ENCODE measurements at regions not wholly inside any gene's neighbourhood (a gene's known extent, or its start where the extent isn't known, plus 50 kb on each side); places are given as distances from the start of the nearest gene placed in this dataset.

DNA sequence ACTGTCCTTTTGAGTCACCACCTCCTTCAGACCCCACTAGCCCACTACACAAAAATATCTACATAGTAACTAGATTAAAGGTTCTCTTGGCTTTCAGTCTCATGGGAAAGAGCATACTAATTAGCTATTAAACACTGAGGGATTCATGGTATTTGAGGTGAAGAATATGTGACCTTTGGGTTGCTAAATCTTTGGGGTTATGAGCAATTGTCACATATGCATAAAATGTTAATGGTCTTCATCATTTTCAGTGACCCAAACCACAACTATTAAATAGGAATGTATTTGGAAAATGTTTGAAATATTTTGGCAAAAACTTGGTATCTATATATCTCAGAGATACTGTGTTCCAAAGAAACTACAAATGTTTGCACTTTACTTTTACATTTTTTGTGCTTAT, 365.1 kb downstream of the MAGEB5 start:
- no peak overlapping the region for H3K9ac ChIP-seq (ENCODE audit: low read length)
- H3K9me2 ChIP-seq (replicated peaks; ENCODE audit: insufficient read depth, low read length) = no peaks in the 10 kb centered on the region
- no peak overlapping the region for H3K27ac ChIP-seq (ENCODE audit: low read depth, low read length)
- no peaks in the 10 kb centered on the region for H3K9me3 ChIP-seq (ENCODE audit: insufficient read depth, low read length)
- no peak overlapping the region for H3K4me2 ChIP-seq (ENCODE audit: low read depth, low read length, poor library complexity, severe bottlenecking)
- no peak for TF ChIP-seq EZH2phosphoT487 (conservative IDR thresholded peaks at IDR 0.05; ENCODE audit: low read length)
- TF ChIP-seq CTCF (IDR thresholded peaks at IDR 0.05; ENCODE audit: insufficient read depth, low read length, poor library complexity, severe bottlenecking) = no peak
- no peaks in the 10 kb centered on the region for H4K20me1 ChIP-seq (ENCODE audit: low read depth, low read length)
- H3K4me3 ChIP-seq (ENCODE audit: insufficient read depth, low read length, poor library complexity, severe bottlenecking) = no peak overlapping the region
- no peak overlapping the region for H2AFZ ChIP-seq (ENCODE audit: low read depth, low read length, severe bottlenecking)
- no peaks in the 10 kb centered on the region for H3K36me3 ChIP-seq (ENCODE audit: low read length)
- no peaks in the 10 kb centered on the region for H3F3A ChIP-seq (ENCODE audit: insufficient read depth)
- no peaks in the 10 kb centered on the region for H3K79me2 ChIP-seq (ENCODE audit: insufficient read depth, low read length)
- H3K27me3 ChIP-seq (ENCODE audit: low read length) = no peaks in the 10 kb centered on the region

- no peaks in the 10 kb centered on the region for H3F3A ChIP-seq (ENCODE audit: insufficient read depth)
- H3K79me2 ChIP-seq (ENCODE audit: insufficient read depth, low read length) = no peaks in the 10 kb centered on the region
- H2AFZ ChIP-seq (ENCODE audit: low read depth, low read length, severe bottlenecking) = no peak overlapping the region
- no peak for TF ChIP-seq EZH2phosphoT487 (conservative IDR thresholded peaks at IDR 0.05; ENCODE audit: low read length)
- TF ChIP-seq CTCF (IDR thresholded peaks at IDR 0.05; ENCODE audit: insufficient read depth, low read length, poor library complexity, severe bottlenecking) = no peak
- no peak overlapping the region for H3K9ac ChIP-seq (ENCODE audit: low read length)
- H3K36me3 ChIP-seq (ENCODE audit: low read length) = no peaks in the 10 kb centered on the region
- H4K20me1 ChIP-seq (ENCODE audit: low read depth, low read length) = no peaks in the 10 kb centered on the region
- H3K9me2 ChIP-seq (replicated peaks; ENCODE audit: insufficient read depth, low read length) = no peaks in the 10 kb centered on the region
- H3K9me3 ChIP-seq (ENCODE audit: insufficient read depth, low read length) = no peaks in the 10 kb centered on the region
- H3K27me3 ChIP-seq (ENCODE audit: low read length) = no peaks in the 10 kb centered on the region
- H3K4me2 ChIP-seq (ENCODE audit: low read depth, low read length, poor library complexity, severe bottlenecking) = no peak overlapping the region
- no peak overlapping the region for H3K27ac ChIP-seq (ENCODE audit: low read depth, low read length)
- H3K4me3 ChIP-seq (ENCODE audit: insufficient read depth, low read length, poor library complexity, severe bottlenecking) = no peak overlapping the region
Measured at GRCh38 chrX:26580021-26580420, 364.1 kb downstream of the MAGEB5 start.

DNA sequence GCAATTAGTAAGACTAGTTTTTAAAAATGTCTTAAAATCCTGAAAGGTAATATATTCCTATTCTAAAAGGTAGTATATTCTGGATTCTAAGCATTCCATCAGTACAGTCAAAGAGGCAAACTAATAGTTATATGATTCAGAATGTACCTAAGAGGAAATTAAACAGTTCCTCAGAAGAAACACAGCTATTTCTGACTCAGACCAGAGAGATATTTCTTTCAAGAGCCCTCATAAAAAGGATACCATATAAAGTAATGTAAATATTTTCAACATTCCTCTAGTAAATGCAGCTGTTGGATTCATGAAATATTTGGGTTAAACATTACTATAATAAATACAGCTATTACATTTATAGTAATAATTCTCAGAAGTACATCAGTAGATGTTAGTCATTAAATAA, 358.3 kb downstream of the MAGEB5 start:
- no peak overlapping the region for H3K4me2 ChIP-seq (ENCODE audit: low read depth, low read length, poor library complexity, severe bottlenecking)
- H3K79me2 ChIP-seq (ENCODE audit: insufficient read depth, low read length) = no peaks in the 10 kb centered on the region
- H2AFZ ChIP-seq (ENCODE audit: low read depth, low read length, severe bottlenecking) = no peak overlapping the region
- no peak overlapping the region for H3K4me3 ChIP-seq (ENCODE audit: insufficient read depth, low read length, poor library complexity, severe bottlenecking)
- H3K9me3 ChIP-seq (ENCODE audit: insufficient read depth, low read length) = no peaks in the 10 kb centered on the region
- H3K36me3 ChIP-seq (ENCODE audit: low read length) = no peaks in the 10 kb centered on the region
- no peaks in the 10 kb centered on the region for H3F3A ChIP-seq (ENCODE audit: insufficient read depth)
- H3K27ac ChIP-seq (ENCODE audit: low read depth, low read length) = no peak overlapping the region
- H3K27me3 ChIP-seq (ENCODE audit: low read length) = no peaks in the 10 kb centered on the region
- TF ChIP-seq EZH2phosphoT487 (conservative IDR thresholded peaks at IDR 0.05; ENCODE audit: low read length) = no peak
- no peaks in the 10 kb centered on the region for H3K9me2 ChIP-seq (replicated peaks; ENCODE audit: insufficient read depth, low read length)
- H3K9ac ChIP-seq (ENCODE audit: low read length) = no peak overlapping the region
- H4K20me1 ChIP-seq (ENCODE audit: low read depth, low read length) = no peaks in the 10 kb centered on the region

DNA sequence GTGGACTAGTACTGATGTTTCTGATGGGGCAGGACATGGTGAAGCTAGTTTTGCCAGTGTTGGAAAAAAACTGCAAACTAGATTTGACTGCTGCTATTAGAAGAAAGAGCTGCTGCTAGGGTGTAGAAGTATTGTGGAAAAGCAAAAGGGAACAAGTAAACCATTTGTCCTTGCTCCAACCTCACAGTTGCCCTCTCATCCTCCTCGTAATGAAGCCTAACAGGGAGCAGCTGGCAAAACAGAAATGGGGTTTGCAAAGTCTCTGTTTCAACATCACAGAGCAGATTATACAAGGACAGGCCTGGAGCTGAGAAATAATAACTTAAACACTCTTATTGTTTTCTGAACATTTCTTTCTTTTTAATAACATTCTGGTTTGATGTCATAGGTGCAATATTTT, 346.2 kb downstream of the MAGEB5 start:
- Histone ChIP-seq H3K79me2 (ENCODE audit: insufficient read depth, low read length) (no peaks in the 10 kb centered on the region), H3K9ac (ENCODE audit: low read length) (no peak overlapping the region), H2AFZ (ENCODE audit: low read depth, low read length, severe bottlenecking) (no peak overlapping the region), H3K27me3 (ENCODE audit: low read length) (no peaks in the 10 kb centered on the region), H3F3A (ENCODE audit: insufficient read depth) (no peaks in the 10 kb centered on the region), H3K9me3 (ENCODE audit: insufficient read depth, low read length) (no peaks in the 10 kb centered on the region), H3K9me2 (replicated peaks; ENCODE audit: insufficient read depth, low read length) (no peaks in the 10 kb centered on the region), H4K20me1 (ENCODE audit: low read depth, low read length) (no peaks in the 10 kb centered on the region), H3K4me2 (ENCODE audit: low read depth, low read length, poor library complexity, severe bottlenecking) (no peak overlapping the region), H3K4me3 (ENCODE audit: insufficient read depth, low read length, poor library complexity, severe bottlenecking) (no peak overlapping the region), H3K27ac (ENCODE audit: low read depth, low read length) (no peak overlapping the region), H3K36me3 (ENCODE audit: low read length) (no peaks in the 10 kb centered on the region)
- TF ChIP-seq CTCF (IDR thresholded peaks at IDR 0.05; ENCODE audit: insufficient read depth, low read length, poor library complexity, severe bottlenecking) (no peak), EZH2phosphoT487 (conservative IDR thresholded peaks at IDR 0.05; ENCODE audit: low read length) (no peak)

Data from SU-DHL-6 (cell line).